ENCODE measurements at regions not wholly inside any gene's neighbourhood (a gene's known extent, or its start where the extent isn't known, plus 50 kb on each side); places are given as distances from the start of the nearest gene placed in this dataset.

- DNase-seq (ENCODE audit: low read depth): no peak
- TF ChIP-seq CTCF (conservative IDR thresholded peaks at IDR 0.05; ENCODE audit: low read depth, low read length): no peak
- H3K4me3 ChIP-seq (ENCODE audit: low read length): no peak overlapping the region
Observed at GRCh38 chr17:36746381-36747053, 145.1 kb downstream of the MRM1 start.

- TF ChIP-seq CTCF (conservative IDR thresholded peaks at IDR 0.05; ENCODE audit: low read depth, low read length): no peak
- DNase-seq (ENCODE audit: low read depth): no peak
- H3K4me3 ChIP-seq (ENCODE audit: low read length): no peak overlapping the region
Observed at GRCh38 chr17:36747861-36748260, 146.5 kb downstream of the MRM1 start.

GRCh38 chr17:36748272-36748671, 146.9 kb downstream of the MRM1 start:
- no peak for TF ChIP-seq CTCF (conservative IDR thresholded peaks at IDR 0.05; ENCODE audit: low read depth, low read length)
- H3K4me3 ChIP-seq (ENCODE audit: low read length): no peak overlapping the region
- DNase-seq (ENCODE audit: low read depth): no peak

GRCh38 chr17:36749493-36749892, 148.1 kb downstream of the MRM1 start:
- no peak for DNase-seq (ENCODE audit: low read depth)
- TF ChIP-seq CTCF (conservative IDR thresholded peaks at IDR 0.05; ENCODE audit: low read depth, low read length): no peak
- H3K4me3 ChIP-seq (ENCODE audit: low read length): no peak overlapping the region

- H3K4me3 ChIP-seq (ENCODE audit: low read length): no peak overlapping the region
- TF ChIP-seq CTCF (conservative IDR thresholded peaks at IDR 0.05; ENCODE audit: low read depth, low read length): no peak
- no peak for DNase-seq (ENCODE audit: low read depth)
Observed at GRCh38 chr17:36750316-36750885, 149.0 kb downstream of the MRM1 start.

GRCh38 chr17:36752096-36752888, 150.9 kb downstream of the MRM1 start:
- DNase-seq (ENCODE audit: low read depth): no peak
- TF ChIP-seq CTCF (conservative IDR thresholded peaks at IDR 0.05; ENCODE audit: low read depth, low read length): no peak
- H3K4me3 ChIP-seq (ENCODE audit: low read length): no peak overlapping the region

Data from retinal pigment epithelial cell (primary cell).